Kidney capillary endothelial cell (primary cell): ENCODE measurements at regions not wholly inside any gene's neighbourhood (a gene's known extent, or its start where the extent isn't known, plus 50 kb on each side); places are given as distances from the start of the nearest gene placed in this dataset.

Experiments used
- DNase-seq: peaks from one replicate; pipeline ENCODE4 v3.0.0-alpha.2; 2018; ENCODE audit warnings: low spot score

DNA sequence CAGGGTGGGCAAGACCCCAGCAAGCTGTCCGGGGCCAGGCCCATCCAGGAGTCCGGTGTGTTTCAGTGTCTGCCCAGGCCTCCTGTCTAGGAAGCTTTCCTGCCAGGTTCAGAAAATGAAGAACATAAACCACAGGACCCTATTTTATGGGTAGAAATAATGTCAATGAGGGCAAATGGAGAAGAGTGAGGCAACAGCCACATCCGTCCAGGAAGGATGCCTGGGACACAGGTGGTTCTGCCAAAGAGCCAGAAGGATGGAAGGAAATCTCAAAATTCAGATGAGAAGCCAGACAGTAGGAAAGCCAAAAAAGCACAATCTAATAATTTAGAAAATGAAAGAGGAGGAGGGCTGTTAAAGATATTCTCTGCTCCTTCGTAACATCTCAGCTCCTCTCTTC is 262.3 kb downstream of the AUH start:
- DNase-seq = no peak

DNA sequence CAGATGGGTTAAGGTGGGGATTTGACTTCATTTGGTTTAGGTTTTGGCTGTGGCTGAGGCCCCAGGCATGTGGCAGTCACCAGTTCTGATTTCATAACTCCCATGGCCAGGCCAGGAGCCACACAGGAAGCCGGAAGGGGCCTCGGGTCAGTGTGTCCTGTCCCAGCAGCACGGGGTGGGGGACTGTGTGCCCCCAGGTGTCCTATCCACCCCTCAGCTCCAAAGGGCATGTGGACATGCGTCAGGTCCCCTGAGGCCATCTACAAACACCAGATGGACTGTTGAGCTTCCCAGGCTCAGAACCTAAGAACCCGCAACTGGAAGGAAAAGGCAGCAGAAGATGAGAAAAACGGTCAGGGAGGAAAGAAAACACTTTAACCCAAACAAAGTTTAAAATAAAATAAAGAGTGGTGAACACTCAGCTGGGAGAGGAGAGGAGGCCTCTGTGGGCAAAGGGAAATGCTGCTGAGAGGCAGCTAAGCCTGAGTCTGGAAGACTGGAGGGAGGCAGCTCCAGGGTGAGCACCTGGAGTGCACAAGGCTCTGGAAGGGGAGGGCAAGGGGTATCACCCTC is 260.8 kb downstream of the AUH start:
- no peak for DNase-seq

DNA sequence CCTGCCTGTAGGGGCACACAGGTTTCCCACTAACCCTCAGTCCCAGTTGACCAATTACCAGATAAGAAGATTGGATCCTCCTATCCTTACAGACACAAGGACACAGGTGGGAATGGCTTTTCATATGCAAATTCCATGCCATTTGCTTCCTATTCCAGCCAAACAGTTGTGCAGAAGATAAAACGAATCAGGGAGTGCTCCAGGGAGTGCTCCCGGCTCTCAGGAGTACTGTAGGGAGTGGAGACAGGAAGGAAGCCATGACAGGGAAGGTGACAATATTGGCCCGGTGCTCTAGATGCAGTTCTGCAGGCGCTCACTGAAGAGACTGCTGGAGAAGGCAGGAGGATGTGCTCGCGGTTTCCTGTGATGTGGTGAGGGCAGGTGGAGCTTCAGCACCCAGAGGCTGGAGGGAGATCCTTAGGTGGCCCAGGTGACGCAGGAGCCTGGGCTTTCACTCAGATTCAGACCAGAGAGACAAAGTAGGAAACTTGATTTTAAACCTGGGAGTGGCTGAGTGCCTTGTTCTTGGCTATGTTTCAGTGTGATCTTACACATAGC is 260.0 kb downstream of the AUH start:
- DNase-seq = no peak

DNA sequence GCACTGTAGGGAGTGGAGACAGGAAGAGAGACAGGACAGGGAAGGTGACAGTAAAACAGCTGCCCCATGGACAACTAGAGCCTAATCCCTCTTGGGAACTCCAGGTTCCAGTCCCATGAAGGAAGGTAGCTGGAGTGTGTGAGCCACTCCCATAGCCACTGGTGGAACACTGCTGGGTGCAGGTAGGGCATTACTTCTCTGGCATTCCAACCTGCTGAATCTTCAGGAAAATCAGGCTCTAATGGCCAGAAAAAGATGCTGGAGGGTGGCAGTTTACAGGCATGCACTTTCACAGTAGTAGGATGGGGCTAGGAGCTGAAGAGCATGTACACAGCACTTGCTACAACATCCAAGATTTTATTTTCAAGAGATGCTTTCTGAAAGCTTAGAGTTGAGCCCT is 259.4 kb downstream of the AUH start:
- no peak for DNase-seq

DNA sequence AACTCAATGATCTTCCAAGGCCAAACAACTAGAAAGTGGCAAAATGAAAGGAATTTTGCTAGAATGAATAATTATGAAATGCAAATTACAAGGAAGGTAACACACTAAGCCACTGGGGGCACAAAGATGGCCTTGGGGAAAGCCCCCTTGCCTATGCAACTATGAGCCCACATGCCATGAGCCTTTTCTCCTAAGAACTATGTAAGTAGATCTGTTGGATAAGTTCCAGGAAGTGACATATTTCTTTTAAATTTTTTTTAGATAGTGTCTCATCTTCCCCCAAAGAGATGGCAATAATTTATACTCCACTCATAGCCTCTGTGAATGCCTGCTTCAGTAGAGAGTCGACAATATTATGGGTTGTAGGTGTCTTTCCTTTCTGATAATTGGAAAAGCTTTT is 257.8 kb downstream of the AUH start:
- DNase-seq = no peak

DNA sequence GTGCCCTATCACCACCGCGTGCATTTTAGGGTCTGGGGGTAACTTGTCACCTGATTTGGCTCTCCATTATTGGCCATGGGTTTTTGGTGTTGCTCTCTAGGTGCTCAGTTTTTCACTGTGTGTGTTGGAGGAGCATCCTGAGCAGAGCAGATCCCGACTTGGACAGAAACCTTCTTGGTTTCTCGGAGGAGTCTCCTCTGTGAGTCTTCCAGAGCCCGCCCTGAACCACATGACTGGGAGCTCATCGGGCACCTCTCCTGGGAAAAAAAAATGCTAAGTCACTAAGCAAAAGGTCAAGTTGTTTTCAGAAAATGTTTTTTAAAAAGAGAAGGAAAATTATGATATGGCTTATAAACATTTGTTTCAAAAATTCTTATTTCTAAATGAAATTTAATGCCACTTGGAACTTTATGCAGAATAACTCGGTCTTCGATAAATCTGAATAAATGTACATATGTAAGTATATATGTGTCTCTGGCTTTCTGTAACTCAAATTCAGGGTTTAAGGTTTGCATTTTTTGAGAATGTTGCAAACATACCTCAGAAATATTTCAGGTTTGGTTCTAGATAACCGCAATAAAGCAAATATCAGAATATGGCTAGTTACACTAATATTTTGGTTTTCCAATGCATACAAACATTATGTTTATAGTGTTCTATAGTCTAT is 255.2 kb downstream of the AUH start:
- DNase-seq = no peak

DNA sequence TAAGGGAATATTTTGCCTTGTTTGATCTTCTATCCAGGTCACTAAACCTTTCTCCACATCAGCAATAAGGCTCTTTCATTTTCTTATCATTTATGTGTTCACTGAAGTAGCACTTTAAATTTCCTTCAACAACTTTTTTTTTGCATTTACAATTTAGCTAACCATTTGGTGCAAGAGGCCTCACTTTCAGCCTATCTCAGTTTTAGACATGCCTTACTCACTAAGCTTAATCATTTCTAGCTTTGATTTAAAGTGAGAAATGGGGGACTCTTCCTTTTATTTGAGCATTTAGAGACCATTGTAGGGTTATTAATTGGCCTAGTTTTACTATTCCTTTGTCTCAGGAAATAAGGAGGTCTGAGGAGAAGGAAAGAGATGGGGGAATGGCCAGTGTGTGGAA is 250.5 kb downstream of the AUH start:
- DNase-seq = no peak

DNA sequence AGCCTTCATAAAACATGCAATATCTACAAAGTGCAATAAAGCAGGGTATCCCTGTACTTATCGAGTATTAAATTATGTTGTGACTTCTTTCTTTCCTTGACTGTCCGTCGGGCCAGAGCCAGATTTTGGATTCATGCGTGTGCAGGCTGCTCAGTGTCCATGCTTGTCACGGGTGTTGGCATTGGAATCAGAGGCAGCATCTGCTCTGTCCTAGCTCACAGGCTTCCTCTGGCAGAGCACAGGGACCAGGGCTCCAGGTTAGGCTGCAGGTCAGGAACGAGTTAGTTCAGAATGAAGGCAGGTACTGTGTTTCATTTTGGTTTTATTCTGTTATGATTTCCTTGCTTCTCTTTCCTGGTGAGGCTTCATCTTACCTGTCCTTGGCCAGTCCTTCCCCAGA is 249.8 kb downstream of the AUH start:
- no peak for DNase-seq

DNA sequence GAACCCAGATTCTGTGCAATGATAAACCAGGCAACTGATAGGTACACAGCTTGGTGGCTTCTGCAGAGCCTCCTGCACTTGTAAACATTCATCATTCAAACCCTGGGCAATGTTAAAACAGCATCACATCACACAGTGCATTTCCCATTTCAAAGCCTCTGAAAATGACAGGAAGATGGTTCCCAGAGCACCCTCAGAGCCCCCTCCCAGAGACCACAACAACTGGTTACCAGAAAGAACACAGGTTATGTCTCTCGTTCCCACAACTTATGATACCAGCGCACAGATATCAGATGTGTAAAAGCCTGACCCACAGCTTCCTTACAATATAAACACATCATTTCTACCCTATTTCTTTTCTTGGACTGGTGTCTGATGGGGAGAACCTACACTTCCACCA is 248.7 kb downstream of the AUH start:
- DNase-seq = no peak

DNA sequence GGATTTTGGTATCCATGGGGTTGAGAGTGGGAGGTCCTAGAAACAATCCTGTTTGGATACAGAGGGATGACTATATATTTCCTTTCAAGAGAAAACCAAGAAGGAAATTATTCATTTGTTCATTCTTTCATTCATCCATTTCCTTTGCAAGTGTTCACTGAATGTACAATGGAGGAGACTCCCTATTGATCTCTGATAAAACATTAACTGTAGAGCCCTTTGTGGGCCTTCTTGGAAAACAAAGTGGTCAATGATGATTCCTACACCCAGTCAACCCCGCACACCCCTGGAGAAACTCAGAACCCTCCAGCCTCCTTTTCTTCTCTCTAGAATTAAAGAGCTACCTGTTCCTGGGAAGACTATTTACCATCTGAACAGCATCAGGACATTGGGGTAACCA is 247.3 kb downstream of the AUH start:
- DNase-seq = no peak

DNA sequence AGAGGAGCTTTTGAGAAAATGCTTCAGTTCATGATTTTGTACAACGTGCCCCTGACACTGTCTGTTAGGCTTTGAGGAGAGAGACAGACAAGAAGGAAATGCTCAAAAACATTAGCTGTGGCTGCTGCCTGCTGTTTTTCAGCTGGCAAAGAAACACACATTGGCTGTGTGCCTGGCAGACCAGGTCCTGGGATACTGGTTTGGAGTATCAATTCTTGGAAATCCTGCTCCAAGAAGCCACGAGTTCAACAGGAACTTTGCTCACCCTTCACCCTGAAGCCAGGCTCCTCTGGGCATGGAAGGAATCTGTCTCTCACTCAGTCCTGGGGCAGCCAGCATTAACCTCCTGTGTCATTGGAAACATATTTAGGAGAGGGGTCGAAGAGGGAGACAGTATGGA is 245.5 kb downstream of the AUH start:
- DNase-seq = no peak

DNA sequence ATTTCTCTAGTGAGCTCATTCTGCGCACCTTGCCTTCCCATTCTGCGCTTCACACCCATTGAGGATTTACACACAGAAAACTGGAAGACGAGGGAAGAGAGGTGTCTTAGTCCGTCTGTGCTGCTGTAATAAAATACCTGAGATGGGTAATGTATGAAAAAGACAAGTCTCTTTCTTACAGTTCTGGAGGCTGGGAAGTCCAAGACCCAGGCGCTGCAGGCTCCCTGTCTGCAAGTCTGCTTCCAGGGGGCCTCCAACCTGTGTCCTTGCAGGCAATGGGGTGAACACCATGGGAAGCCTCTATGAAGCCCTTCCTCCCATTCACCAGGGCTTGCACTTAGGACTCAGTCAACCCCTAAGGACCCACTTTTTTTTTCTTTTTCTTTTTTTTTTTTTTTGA is 245.0 kb downstream of the AUH start:
- no peak for DNase-seq

DNA sequence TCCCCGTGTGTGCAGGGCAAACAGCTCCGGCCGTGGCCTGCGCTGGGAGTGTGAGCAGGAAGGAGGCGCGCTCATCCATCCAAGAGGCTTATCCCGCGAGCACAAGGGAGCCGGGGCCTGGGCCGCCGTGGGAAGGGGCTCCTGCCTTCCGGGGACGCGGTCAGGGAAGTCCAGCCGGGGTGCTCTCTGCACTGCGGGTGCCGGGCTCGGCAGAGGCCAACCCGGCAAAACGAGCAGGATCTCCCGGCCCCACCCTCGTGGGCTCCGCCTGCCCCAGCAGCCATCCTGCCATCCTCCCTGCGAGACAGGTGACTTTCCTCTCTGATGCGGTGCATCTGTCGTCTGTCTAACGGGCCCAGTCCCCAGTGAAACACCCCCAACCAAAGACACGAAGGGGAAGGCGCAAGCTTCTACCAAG is 244.2 kb downstream of the AUH start:
- DNase-seq = no peak

DNA sequence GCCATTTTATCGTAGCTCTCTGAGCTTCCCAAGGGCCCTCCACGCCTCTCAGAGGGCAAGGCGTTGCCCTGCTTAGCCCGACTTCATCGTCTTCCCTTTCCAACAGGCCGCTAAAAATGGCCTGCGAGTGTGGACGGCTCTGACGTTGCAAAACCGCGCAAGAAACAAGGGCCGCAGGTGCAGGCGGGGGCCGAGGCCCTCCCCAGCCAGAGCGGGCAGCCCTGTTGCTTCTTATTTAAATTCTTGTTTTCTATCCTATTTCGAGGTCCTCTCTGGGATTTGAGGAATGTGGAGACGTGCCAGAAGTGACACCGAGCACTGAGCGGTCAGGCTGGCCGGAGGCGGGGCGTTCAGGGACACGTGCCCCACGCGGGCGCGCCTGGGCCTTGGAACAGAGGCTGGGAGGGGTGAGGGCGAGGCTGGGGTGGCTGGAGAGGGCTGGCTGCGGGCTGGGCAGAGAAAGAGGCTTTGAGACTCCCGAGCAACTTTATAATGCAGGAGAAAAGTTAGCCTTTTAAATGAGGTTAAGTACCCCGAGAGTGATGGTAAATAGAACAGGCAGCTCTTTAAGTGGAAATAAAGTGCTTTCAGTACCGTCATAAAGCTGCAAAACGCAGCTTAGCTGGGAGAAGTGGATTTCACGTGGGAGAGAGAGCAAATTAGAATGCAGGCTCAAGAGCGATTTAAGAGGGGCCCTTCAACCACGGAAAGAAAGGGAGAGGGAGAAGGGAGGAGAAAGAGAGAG is 243.6 kb downstream of the AUH start:
- no peak for DNase-seq

DNA sequence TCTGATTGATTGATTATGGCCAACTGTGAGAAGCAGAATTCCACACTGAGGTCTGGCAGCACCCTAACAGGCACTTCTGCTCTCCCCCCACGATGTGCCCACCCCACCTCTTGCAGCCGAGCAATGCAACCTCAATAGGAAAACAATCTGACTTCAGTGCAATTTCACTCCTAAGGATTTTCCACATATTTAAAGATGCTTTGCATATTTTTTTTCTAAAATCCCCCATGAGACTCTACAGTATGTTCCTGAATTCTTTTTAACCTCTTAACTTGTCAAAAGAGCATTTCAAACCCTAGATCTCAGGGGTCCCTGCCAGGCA is 243.1 kb downstream of the AUH start:
- DNase-seq = no peak

DNA sequence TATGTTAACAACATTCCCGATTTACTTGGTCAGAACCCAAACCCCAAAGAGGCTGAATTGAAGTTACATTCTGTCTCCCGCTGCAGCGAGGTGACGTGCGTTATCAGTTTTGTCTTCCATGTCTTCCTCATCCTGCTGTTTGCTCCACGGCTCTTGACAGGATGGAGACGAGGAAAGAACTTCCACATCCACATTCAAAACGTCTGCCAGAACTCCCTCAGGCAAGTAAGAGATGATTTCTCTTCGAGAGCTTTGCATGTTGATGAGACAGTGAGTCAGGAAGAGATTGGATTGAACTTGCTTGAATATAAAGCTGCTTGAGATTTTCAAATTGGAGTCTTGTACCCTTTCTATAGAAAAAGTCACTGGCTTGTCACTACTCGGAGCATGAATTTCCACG is 242.6 kb downstream of the AUH start:
- DNase-seq = no peak

DNA sequence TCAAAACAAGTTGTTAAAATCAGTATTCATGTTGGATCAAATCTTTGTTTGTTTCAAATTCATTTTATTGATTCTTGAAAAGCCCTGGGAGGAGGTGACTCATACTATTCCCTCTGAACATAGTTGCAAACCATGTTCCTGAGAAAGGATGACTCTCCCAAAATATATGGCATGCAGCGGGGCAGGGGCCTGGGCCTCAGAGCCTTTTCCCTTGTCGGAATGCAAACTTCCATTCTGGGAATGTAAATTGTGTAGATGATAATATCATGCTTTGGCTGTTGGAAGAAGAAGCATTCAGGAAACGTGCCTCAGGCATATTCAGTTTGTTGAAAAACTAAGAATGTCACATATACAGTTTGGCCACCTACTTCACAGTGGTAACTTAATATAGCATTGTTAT is 242.0 kb downstream of the AUH start:
- no peak for DNase-seq

DNA sequence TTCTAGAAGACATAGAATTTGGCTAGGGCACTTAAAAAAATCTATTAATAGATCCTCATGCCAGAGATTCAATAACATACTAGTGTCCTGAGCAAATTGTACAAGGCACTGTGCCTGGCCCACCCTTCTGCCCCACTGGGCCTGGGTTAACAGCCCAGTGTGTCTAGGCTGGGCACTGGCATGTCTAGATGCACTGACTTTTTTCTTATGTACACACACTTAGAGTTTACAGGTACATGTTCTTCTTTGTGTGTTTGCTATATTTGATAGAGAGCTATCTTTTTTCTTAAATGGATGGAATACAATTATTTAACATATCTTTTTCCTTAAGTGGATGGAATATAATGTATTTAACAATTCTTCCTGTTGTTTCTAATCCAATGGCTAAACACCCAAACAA is 241.5 kb downstream of the AUH start:
- no peak for DNase-seq

DNA sequence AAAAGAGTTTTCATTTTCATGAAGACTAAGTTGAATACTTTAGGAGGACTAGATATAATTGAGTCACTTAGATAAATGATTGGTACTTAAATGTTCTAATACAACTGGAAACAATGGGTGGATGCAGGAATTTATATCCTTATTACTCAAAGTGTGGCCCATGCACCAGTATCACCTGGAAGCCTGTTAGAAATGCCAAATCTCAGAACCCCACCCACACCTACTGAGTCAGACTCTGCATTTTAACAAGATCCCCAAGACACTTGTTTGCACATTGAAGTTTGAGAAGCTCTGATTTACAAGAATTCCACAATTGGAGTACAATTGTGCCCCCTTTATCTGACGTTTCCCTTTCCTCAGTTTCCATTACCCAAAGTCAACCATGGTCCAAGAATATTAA is 239.0 kb downstream of the AUH start:
- DNase-seq = no peak

DNA sequence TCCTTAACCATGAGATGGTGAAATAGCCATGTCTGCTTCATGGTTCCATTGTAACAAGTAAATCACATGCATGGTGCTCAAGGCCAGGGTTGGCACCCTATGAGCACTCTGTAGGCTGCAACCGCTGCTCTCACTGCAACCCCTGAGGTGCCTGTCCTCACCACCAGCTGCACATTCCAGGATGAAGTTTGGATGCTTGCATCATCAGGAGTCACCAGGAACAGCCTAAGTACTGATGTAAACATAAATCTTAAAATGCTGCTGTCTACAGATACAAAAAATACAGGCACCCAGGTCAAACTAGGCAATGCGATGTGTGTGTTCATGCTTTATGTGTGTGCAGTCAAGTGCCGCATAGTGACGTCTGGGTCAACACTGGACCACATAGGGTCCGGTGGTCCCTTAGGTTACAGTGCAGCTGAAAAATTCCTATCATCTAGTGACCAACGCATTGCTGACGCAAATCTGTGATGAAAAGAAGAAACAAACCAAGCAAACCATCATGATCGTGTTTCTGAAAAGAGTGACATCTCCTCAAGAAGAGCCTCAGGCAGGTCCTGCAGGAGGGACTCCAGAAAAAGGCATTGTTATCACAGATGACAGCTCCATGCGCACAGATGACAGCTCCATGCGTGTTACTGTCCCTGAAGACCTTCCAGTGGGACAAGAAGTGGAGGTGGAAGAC is 234.8 kb downstream of the AUH start:
- DNase-seq = no peak

DNA sequence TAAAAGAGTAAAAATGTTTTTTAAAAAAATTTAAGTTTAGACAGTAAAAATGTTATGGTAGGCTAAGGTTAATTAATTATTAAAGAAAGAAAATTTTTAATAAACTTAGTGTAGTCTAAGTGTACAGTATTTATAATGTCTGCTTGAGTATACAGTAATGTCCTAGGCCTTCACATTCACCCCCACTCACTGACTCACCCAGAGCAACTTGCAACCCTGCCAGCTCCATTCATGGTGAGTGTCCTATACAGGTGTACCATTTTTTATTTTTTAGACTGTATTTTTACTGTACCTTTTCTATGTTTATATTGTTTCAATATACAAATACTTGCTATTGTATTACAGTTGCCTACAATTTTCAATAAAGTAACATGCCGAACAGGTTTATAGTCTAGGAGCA is 234.1 kb downstream of the AUH start:
- no peak for DNase-seq

DNA sequence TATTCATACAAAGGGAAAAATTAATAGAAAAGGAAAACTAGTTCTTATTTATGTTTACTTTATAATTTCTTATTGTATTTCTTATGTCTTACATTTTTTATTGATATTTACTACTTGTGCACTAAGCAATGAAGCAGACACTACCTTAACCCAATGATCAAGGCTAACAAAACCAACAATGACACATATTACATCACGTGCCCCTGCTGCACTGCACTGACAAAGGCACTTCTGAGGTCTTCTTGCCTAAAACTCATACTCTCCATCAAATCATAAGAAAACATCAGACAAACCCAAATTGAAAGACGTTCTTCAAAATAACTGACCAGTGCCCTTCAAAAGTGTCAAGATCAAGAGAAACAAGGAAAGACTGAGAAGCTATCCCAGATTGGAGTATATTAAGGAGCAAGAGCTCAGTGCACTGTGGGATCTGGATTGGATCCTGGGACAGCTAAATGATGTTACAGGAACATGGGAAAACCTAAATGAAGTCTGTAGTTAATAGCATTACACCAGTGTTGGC is 230.9 kb downstream of the AUH start:
- no peak for DNase-seq

DNA sequence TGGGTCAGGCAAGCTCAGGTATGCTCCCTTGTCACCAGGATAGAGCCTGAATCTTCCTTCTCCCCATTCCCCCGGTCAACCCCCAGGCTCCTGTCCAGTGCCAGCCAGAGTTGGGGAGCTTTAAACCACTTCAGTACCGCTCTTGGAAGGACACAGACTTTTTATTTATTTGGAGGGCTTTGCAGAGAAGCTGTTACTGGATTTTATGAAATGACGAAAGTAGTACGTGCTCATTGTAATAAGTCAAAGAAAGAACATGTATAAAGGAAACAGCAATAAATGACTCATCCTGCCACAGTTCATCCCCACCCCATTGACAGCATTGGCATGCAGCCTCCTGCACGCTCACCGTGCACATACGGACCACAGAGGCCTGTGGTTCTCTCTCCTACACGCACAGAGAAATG is 230.3 kb downstream of the AUH start:
- peak; percentile 81 for DNase-seq
